ENCODE measurements at regions not wholly inside any gene's neighbourhood (a gene's known extent, or its start where the extent isn't known, plus 50 kb on each side); places are given as distances from the start of the nearest gene placed in this dataset.
"Not testable (repeated sequence)": the region's sequence is repeated elsewhere in the genome, so short reads cannot be mapped to it uniquely, and the experiment has no call there.

GRCh38 chr13:50452028-50452427 lies 391.5 kb downstream of the DLEU7 start:
- no peak for DNase-seq (ENCODE audit: low spot score)

DNA sequence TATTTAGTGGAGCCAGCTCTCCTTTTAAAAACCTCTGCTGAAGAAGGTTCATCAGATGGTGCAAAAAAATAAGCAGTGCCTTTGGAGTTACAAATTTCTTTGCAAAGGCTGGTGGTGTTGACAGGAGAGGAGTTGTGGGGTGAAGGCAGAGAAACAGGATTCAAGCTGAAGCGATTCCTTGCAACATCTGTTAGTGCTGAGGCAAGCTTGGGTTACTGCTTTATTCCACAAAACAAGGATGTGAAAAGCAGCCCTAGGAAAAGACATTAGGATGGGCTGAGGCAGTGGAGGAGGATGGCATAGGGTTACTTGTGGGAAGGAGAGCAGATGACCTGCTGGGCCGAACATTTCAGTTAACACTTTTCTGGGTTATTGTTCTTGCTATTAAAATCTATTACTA lies 390.7 kb downstream of the DLEU7 start:
- no peak for DNase-seq (ENCODE audit: low spot score)

DNA sequence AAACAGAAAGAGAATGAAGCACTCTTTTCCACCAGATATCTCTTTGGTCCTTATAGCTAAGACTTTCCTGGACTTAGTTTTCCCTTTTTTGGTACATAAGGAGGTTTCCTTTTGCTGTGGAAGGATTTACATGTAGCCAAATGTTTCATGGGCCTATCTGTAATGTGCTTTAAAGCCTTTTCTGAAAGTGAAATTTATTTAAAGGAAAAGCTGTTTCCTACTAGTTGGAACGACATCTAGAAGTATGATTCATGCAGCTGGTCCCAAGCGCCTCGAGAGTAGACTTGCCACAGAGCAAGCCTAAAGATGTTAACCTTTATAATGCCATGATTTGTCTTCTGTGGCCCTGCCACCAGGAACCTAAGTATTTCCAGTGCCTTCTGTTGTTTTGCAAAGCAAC lies 390.3 kb downstream of the DLEU7 start:
- no peak for DNase-seq (ENCODE audit: low spot score)

GRCh38 chr13:50456111-50456510 lies 387.4 kb downstream of the DLEU7 start:
- DNase-seq (ENCODE audit: low spot score), result no peak

- no peak for DNase-seq (ENCODE audit: low spot score)
Measured at GRCh38 chr13:50457415-50458393, 385.8 kb downstream of the DLEU7 start.

- DNase-seq (ENCODE audit: low spot score), result no peak
Measured at GRCh38 chr13:50459046-50459445, 384.4 kb downstream of the DLEU7 start.

DNA sequence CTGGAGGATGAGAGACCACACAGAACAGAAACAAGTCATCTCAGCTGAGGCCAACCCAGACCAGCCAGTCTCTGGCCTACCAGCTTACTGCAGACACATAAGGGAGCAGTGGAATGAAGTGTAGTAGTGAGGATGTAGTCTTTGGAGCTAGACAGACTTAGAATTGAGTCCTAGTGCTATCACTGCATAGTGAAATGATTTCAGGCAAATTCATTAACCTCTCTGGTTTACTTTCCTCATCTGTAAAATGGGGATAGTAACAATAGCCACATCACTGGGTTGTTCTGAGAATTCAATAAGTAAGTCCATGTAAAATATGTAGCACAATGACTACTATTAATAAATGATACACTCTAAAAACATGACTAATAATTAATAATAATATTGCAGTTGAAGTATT lies 383.8 kb downstream of the DLEU7 start:
- DNase-seq (ENCODE audit: low spot score), result no peak

- DNase-seq (ENCODE audit: low spot score), result no peak
Measured at GRCh38 chr13:50460358-50460757, 383.1 kb downstream of the DLEU7 start.

GRCh38 chr13:50461189-50461588 lies 382.3 kb downstream of the DLEU7 start:
- no peak for DNase-seq (ENCODE audit: low spot score)

GRCh38 chr13:50463719-50464118 lies 379.8 kb downstream of the DLEU7 start:
- DNase-seq (ENCODE audit: low spot score), result no peak

DNA sequence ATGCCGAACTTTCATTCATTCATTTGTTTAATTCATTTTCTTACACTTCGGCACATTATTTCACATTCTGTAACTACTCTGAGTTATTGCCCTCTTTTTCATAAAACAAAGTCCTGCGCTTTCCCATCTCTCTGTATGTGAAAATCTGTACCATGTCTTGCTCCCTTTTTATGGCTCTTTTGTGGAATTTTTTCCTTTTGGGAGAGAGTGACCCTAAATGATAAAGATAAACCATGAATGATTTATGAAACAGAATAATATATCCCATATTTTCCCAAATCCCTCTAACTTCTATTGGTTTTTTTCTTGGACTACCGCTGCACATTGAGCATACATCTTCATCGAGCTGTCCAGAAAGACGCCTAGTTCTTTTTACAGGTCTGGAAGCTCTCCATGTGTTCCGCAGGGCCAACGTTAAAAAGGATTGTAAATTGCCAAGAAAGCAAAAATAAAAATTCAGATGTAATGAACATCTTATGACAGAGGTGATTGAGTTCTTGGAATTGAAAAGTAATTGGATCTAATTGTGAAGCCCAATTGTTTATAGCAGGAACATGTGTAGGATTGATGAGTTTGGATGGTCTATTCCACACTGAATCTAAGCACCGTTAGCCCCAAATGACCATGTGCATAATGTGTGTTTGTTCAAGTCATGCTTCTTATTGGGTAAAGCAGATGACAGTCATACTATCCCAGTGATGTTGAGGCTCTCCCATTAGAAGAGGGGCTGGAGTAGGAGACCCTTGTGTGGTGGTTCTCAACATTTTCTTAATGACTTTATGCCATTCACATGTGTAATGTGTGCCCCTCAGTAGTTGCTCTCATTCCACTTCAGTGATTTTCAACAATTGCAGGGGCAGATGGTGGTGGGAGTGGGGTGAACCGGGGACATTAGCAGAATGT lies 378.9 kb downstream of the DLEU7 start:
- no peak for DNase-seq (ENCODE audit: low spot score)

DNA sequence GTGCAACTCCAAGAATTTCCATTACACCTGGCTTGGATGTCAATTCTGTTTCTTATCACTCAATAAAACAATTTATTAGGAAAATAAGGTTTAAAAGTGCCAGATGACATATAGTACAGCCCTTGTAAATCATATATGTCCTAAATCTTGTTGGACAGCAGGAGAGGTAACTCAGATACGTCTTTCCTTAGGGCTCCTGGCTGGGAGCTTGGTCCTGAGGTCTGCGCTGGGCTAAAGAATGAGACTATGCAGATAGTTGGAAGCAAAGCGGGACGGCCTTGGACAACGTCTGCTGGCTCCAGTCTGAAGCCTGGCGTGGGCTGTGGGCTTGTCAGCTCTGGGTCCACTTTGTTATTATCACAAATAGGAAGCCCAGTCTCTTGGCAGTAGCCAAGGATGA lies 377.0 kb downstream of the DLEU7 start:
- DNase-seq (ENCODE audit: low spot score), result no peak

DNA sequence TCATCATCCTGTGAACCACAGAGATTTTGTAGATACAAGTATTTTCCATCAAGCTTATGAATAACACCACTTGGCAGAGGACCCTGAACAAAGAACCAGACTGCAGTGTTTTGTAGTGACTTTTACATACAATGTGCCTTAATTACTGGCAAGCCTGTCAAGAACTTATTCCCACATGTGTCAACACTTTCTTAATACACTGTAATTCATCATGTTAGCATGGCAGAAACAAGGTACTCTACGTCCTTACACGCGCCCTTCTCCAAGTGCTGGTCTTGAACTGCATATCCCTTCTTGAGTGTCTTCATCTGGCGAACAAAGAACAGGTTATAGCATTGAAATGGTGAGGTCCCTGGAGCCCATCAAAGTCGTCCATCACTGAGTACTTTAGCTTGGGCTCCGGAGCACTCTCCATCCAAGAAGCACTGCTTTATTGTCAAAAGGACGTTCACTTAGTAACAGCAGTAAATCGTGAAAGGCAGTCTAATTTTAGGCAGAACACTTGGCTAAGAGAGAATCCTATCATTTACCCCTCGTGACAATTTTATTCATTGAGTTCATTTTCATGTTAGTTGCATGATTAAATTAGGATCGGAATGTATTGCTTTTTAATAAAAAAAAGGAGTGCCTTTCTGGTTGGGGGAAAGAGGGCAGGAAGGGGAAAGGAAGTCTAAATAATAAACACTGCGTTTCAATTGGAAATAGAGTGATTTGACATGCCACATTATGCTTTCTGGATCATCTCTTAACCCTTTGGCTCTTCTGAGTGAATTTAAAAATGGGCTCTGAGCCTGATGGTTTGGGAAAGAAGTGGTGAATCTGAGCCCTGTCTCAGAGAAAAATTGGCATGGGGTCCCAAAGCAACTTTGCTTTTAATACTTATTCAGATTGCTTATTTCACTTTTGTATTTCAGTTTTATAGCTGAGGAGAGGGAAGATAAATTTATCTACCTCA lies 376.1 kb downstream of the DLEU7 start:
- DNase-seq (ENCODE audit: low spot score), result no peak

GRCh38 chr13:50468849-50469669 lies 374.4 kb downstream of the DLEU7 start:
- no peak for DNase-seq (ENCODE audit: low spot score)

GRCh38 chr13:50473050-50473449 lies 370.4 kb downstream of the DLEU7 start:
- not testable (repeated sequence) for DNase-seq (ENCODE audit: low spot score)

GRCh38 chr13:50474088-50474662 lies 369.3 kb downstream of the DLEU7 start:
- no peak for DNase-seq (ENCODE audit: low spot score)

- DNase-seq (ENCODE audit: low spot score), result no peak
Measured at GRCh38 chr13:50476577-50477285, 366.8 kb downstream of the DLEU7 start.

DNA sequence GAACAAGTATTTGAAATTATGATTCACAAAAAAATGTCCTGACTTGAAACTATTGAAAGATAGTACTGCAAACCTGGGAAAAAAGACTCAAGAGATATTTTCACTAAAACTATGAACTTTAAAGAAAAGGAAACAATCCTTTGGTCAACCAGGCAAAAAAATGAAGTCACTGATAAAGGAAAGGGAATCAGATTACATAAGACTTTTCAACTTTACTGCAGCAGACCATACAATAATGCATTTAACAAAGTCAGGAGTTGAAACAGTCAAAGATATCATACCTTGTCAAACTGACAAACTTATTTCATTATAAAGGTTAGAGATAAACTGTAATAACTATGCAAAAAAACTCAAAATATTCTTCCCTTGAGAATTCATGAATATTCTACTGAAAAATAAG lies 361.6 kb downstream of the DLEU7 start:
- DNase-seq (ENCODE audit: low spot score), result no peak

DNA sequence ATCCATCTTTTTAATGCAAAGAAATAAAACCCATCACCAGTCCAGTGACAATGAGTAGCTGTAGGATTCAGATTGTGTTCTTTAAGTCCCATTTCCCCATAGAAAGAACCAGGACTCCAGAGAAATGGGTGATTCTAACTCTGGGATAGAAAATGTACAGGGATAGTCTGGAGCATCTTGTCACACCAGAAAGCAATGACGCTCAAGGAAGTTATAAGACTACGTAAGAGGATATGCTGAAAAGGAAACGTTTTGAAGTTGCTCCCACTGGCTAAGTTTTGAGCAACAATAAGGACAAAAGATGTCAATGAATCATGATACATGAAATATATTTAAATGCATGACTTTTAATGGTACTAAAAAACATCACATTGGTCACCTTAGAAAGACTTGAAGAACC lies 360.1 kb downstream of the DLEU7 start:
- DNase-seq (ENCODE audit: low spot score), result no peak

All from ureter (tissue), 1 donor.